ENCODE measurements at regions not wholly inside any gene's neighbourhood (a gene's known extent, or its start where the extent isn't known, plus 50 kb on each side); places are given as distances from the start of the nearest gene placed in this dataset.

- no peak for TF ChIP-seq E2F5 (CRISPR knock-in tag; IDR thresholded peaks at IDR 0.05)
- no peak for TF ChIP-seq JAZF1 (CRISPR knock-in tag; IDR thresholded peaks at IDR 0.05)
- no peak for TF ChIP-seq ELF4 (CRISPR knock-in tag; IDR thresholded peaks at IDR 0.05; ENCODE audit: low read depth)
- TF ChIP-seq, protein P1, sequence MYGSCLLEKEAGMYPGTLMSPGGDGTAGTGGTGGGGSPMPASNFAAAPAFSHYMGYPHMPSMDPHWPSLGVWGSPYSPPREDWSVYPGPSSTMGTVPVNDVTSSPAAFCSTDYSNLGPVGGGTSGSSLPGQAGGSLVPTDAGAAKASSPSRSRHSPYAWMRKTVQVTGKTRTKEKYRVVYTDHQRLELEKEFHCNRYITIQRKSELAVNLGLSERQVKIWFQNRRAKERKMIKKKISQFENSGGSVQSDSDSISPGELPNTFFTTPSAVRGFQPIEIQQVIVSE (CRISPR knock-in tag; IDR thresholded peaks at IDR 0.05; ENCODE audit: borderline replicate concordance) = no peak
- TF ChIP-seq MLX (CRISPR knock-in tag; IDR thresholded peaks at IDR 0.05) = no peak
These were observed 174.1 kb downstream of the COPRS start (continued) for GRCh38 chr17:31684901-31685300.

- DNase-seq (ENCODE audit: low spot score) (no peak), ATAC-seq (no peak)
- no peak overlapping the region for H3K27ac Mint-ChIP-seq
- POLR2A ChIA-PET = no interaction called here
- TF ChIP-seq ZNF512 (CRISPR knock-in tag; IDR thresholded peaks at IDR 0.05; ENCODE audit: borderline replicate concordance) (no peak), EMX1 (CRISPR knock-in tag; IDR thresholded peaks at IDR 0.05) (no peak), ZNF232 (CRISPR knock-in tag; IDR thresholded peaks at IDR 0.05) (no peak), KAT7 (CRISPR knock-in tag; IDR thresholded peaks at IDR 0.05; ENCODE audit: borderline replicate concordance) (no peak)
- TF ChIP-seq, protein P2, sequence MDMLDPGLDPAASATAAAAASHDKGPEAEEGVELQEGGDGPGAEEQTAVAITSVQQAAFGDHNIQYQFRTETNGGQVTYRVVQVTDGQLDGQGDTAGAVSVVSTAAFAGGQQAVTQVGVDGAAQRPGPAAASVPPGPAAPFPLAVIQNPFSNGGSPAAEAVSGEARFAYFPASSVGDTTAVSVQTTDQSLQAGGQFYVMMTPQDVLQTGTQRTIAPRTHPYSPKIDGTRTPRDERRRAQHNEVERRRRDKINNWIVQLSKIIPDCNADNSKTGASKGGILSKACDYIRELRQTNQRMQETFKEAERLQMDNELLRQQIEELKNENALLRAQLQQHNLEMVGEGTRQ (CRISPR knock-in tag; IDR thresholded peaks at IDR 0.05) = no peak
- TF ChIP-seq, protein P3, sequence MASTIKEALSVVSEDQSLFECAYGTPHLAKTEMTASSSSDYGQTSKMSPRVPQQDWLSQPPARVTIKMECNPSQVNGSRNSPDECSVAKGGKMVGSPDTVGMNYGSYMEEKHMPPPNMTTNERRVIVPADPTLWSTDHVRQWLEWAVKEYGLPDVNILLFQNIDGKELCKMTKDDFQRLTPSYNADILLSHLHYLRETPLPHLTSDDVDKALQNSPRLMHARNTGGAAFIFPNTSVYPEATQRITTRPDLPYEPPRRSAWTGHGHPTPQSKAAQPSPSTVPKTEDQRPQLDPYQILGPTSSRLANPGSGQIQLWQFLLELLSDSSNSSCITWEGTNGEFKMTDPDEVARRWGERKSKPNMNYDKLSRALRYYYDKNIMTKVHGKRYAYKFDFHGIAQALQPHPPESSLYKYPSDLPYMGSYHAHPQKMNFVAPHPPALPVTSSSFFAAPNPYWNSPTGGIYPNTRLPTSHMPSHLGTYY (CRISPR knock-in tag; IDR thresholded peaks at IDR 0.05) = no peak
- no peak overlapping the region for H3K4me3 Mint-ChIP-seq
- CTCF ChIA-PET = no interaction called here
- H3K9me3 Mint-ChIP-seq = 0 out of 2 replicates have a peak, but pooled peaks cover 6% of the 10 kb centered on the region
- 0 out of 2 replicates have a peak, but pooled peaks cover 3% of the 10 kb centered on the region for H3K4me1 Mint-ChIP-seq
- H3K36me3 Mint-ChIP-seq = no peaks in the 10 kb centered on the region
- H3K27me3 Mint-ChIP-seq (ENCODE audit: low read depth) = peaks cover 3% of the 10 kb centered on the region; the same call in 1 of the 2 replicates
These were observed 178.9 kb downstream of the COPRS start for GRCh38 chr17:31680126-31680525.

- Mint-ChIP-seq H3K4me3 (no peak overlapping the region), H3K27ac (no peak overlapping the region), H3K27me3 (ENCODE audit: low read depth) (peaks cover 3% of the 10 kb centered on the region; the same call in 1 of the 2 replicates), H3K36me3 (no peaks in the 10 kb centered on the region), H3K9me3 (0 out of 2 replicates have a peak, but pooled peaks cover 6% of the 10 kb centered on the region), H3K4me1 (no peaks in the 10 kb centered on the region)
- DNase-seq (ENCODE audit: low spot score) (no peak), ATAC-seq (no peak)
- POLR2A ChIA-PET = no interaction called here
- CTCF ChIA-PET = no interaction called here
- no peak for TF ChIP-seq ETV6 (CRISPR knock-in tag; IDR thresholded peaks at IDR 0.05)
- no peak for TF ChIP-seq ZNF263 (CRISPR knock-in tag; IDR thresholded peaks at IDR 0.05; ENCODE audit: low read depth)
- no peak for TF ChIP-seq ZNF219 (CRISPR knock-in tag; IDR thresholded peaks at IDR 0.05; ENCODE audit: borderline replicate concordance)
- no peak for TF ChIP-seq NFE2L1 (CRISPR knock-in tag; IDR thresholded peaks at IDR 0.05)
- TF ChIP-seq TEAD1 (CRISPR knock-in tag; IDR thresholded peaks at IDR 0.05) = no peak
- TF ChIP-seq, protein P3 (CRISPR knock-in tag; IDR thresholded peaks at IDR 0.05) = no peak
- no peak for TF ChIP-seq E2F5 (CRISPR knock-in tag; IDR thresholded peaks at IDR 0.05)
- TF ChIP-seq HMGA2 (CRISPR knock-in tag; IDR thresholded peaks at IDR 0.05) = no peak
- TF ChIP-seq, protein P4, sequence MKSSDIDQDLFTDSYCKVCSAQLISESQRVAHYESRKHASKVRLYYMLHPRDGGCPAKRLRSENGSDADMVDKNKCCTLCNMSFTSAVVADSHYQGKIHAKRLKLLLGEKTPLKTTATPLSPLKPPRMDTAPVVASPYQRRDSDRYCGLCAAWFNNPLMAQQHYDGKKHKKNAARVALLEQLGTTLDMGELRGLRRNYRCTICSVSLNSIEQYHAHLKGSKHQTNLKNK (CRISPR knock-in tag; IDR thresholded peaks at IDR 0.05) = no peak
- no peak for TF ChIP-seq NFATC4 (CRISPR knock-in tag; IDR thresholded peaks at IDR 0.05)
- TF ChIP-seq STAT6 (CRISPR knock-in tag; conservative IDR thresholded peaks at IDR 0.05; ENCODE audit: low read depth) = no peak
These were observed 179.4 kb downstream of the COPRS start for GRCh38 chr17:31679667-31680066.

All from WTC11 (cell line).